ENCODE measurements at regions not wholly inside any gene's neighbourhood (a gene's known extent, or its start where the extent isn't known, plus 50 kb on each side); places are given as distances from the start of the nearest gene placed in this dataset.

- DNase-seq (ENCODE audit: low read depth): no peak
- H3K4me3 ChIP-seq (ENCODE audit: low read length): no peak overlapping the region
- TF ChIP-seq, protein P1, sequence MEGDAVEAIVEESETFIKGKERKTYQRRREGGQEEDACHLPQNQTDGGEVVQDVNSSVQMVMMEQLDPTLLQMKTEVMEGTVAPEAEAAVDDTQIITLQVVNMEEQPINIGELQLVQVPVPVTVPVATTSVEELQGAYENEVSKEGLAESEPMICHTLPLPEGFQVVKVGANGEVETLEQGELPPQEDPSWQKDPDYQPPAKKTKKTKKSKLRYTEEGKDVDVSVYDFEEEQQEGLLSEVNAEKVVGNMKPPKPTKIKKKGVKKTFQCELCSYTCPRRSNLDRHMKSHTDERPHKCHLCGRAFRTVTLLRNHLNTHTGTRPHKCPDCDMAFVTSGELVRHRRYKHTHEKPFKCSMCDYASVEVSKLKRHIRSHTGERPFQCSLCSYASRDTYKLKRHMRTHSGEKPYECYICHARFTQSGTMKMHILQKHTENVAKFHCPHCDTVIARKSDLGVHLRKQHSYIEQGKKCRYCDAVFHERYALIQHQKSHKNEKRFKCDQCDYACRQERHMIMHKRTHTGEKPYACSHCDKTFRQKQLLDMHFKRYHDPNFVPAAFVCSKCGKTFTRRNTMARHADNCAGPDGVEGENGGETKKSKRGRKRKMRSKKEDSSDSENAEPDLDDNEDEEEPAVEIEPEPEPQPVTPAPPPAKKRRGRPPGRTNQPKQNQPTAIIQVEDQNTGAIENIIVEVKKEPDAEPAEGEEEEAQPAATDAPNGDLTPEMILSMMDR (IDR thresholded peaks at IDR 0.05; ENCODE audit: insufficient read depth, low read depth, low read length, missing control alignments): no peak
These were observed 387.0 kb upstream of the ZFP64 start for GRCh38 chr20:52578559-52578958.

DNA sequence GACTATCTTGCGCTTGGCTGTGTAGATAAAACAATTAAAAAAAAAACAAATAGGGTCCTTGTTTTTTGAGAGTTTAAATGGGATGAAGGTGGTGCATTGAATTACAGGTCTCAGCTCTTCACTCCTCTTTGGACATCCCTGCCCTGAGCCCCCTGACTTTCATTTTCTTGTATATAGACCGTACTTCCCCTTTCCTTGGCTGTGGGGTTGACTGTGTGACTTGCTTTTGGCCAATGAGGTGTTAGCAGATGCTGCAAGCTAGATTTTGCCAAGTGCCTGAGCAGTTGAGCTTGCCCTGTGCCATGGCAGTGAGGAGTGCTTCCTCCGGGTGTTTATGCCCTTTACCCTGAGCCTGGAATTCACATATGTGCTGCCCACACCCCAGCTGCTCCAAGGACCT lies 386.1 kb upstream of the ZFP64 start:
- no peak overlapping the region for H3K4me3 ChIP-seq (ENCODE audit: low read length)
- DNase-seq (ENCODE audit: low read depth): no peak
- TF ChIP-seq, protein P1 (IDR thresholded peaks at IDR 0.05; ENCODE audit: insufficient read depth, low read depth, low read length, missing control alignments): no peak

- H3K4me3 ChIP-seq (ENCODE audit: low read length): no peak overlapping the region
- peak; percentile 22 for DNase-seq (ENCODE audit: low read depth)
- TF ChIP-seq, protein P1 (IDR thresholded peaks at IDR 0.05; ENCODE audit: insufficient read depth, low read depth, low read length, missing control alignments): no peak
These were observed 381.1 kb upstream of the ZFP64 start for GRCh38 chr20:52572687-52573086.

- TF ChIP-seq, protein P1 (IDR thresholded peaks at IDR 0.05; ENCODE audit: insufficient read depth, low read depth, low read length, missing control alignments): no peak
- no peak overlapping the region for H3K4me3 ChIP-seq (ENCODE audit: low read length)
- DNase-seq (ENCODE audit: low read depth): no peak
These were observed 377.6 kb upstream of the ZFP64 start for GRCh38 chr20:52569201-52569600.

DNA sequence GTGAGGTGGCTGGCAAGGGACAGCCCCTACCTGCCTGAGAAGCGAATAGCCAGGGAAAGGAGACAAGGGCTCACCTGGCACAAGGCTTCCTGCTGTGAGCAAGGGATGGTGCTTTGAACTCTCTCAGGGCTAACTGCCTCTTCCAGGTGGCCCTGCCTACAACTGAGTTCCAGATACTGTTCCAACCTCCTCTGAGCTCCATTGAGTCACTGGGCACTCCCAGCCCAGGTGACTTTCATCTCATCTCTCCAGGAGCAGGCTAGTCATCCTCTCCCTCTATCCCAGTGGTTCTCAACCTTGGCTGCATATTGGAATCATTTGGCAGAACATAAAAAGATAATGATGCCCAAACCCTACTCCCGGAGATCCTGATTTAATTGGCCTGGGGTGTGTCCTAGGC lies 374.0 kb upstream of the ZFP64 start:
- TF ChIP-seq, protein P1 (IDR thresholded peaks at IDR 0.05; ENCODE audit: insufficient read depth, low read depth, low read length, missing control alignments): no peak
- H3K4me3 ChIP-seq (ENCODE audit: low read length): no peak overlapping the region
- DNase-seq (ENCODE audit: low read depth): peak; percentile 36

GRCh38 chr20:52564594-52564993 lies 373.0 kb upstream of the ZFP64 start:
- TF ChIP-seq, protein P1 (IDR thresholded peaks at IDR 0.05; ENCODE audit: insufficient read depth, low read depth, low read length, missing control alignments): no peak
- no peak overlapping the region for H3K4me3 ChIP-seq (ENCODE audit: low read length)
- DNase-seq (ENCODE audit: low read depth): no peak

DNA sequence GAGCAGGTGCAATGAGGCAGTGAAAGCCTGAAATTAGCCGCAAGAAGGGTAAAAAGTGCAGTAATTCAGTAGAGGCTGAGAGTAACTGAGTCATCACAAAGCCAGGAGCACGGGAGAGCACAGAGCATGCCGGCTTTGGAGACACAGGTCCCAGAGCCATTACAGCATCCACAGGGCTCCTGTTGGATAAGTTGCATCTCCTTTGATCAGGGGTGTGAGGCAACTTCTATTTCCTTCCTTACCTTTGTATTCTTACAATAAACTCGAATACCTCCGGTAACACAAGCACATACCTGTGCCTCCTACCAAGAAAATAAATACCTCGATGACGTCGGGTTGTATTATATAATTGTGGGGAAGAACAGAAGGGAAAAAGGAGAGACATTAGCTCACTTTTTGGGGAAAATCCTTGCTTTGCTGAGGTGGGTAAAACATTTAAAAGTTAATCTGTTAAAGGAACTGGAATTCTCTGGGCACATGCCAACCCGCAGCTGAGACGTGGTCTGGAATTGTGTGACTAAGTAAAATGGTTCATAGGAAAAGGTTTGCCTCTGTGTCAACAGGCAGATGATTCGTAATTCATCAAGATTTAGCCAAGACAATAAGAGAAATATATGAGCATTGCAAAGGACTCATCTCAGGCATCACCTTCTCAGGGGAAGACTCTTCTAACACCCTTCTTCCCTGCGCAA lies 360.7 kb upstream of the ZFP64 start:
- TF ChIP-seq, protein P1 (IDR thresholded peaks at IDR 0.05; ENCODE audit: insufficient read depth, low read depth, low read length, missing control alignments): no peak
- peak; percentile 83 for DNase-seq (ENCODE audit: low read depth)
- no peak overlapping the region for H3K4me3 ChIP-seq (ENCODE audit: low read length)

Data from epithelial cell of esophagus (primary cell).